NCI-H526 treated with DMSO at 0.1 percent for 48 hours (cell line): ENCODE measurements at regions not wholly inside any gene's neighbourhood (a gene's known extent, or its start where the extent isn't known, plus 50 kb on each side); places are given as distances from the start of the nearest gene placed in this dataset.
"Not testable (repeated sequence)": the region's sequence is repeated elsewhere in the genome, so short reads cannot be mapped to it uniquely, and the experiment has no call there.

Experiments
- DNase-seq: peaks from one replicate; lab custom pipeline; 2025; lab: John Stamatoyannopoulos, UW

- DNase-seq, result no peak
These were observed 89.7 kb upstream of the SLC45A1 start for GRCh38 chr1:8228253-8228652.

GRCh38 chr1:8227674-8228073, 90.2 kb upstream of the SLC45A1 start:
- DNase-seq, result not testable (repeated sequence)

GRCh38 chr1:8226747-8227146, 91.2 kb upstream of the SLC45A1 start:
- no peak for DNase-seq

GRCh38 chr1:8226024-8226423, 91.9 kb upstream of the SLC45A1 start:
- not testable (repeated sequence) for DNase-seq

- DNase-seq, result no peak
These were observed 94.4 kb upstream of the SLC45A1 start for GRCh38 chr1:8223526-8223925.

GRCh38 chr1:8222789-8223188, 95.1 kb upstream of the SLC45A1 start:
- DNase-seq, result no peak

- DNase-seq, result no peak
These were observed 98.4 kb upstream of the SLC45A1 start for GRCh38 chr1:8219530-8219929.

- DNase-seq, result no peak
These were observed 99.4 kb upstream of the SLC45A1 start for GRCh38 chr1:8218351-8219092.

- DNase-seq, result no peak
These were observed 100.1 kb upstream of the SLC45A1 start for GRCh38 chr1:8217809-8218208.

- no peak for DNase-seq
These were observed 100.8 kb upstream of the SLC45A1 start for GRCh38 chr1:8217011-8217711.

GRCh38 chr1:8216005-8216404, 101.9 kb upstream of the SLC45A1 start:
- DNase-seq, result no peak

- no peak for DNase-seq
These were observed 103.3 kb upstream of the SLC45A1 start for GRCh38 chr1:8214501-8215173.

- no peak for DNase-seq
These were observed 104.2 kb upstream of the SLC45A1 start for GRCh38 chr1:8213676-8214075.

GRCh38 chr1:8213136-8213535, 104.8 kb upstream of the SLC45A1 start:
- DNase-seq, result no peak

- no peak for DNase-seq
These were observed 105.3 kb upstream of the SLC45A1 start for GRCh38 chr1:8212580-8213031.

- no peak for DNase-seq
These were observed 105.9 kb upstream of the SLC45A1 start for GRCh38 chr1:8211883-8212579.

GRCh38 chr1:8211251-8211882, 106.5 kb upstream of the SLC45A1 start:
- no peak for DNase-seq

GRCh38 chr1:8207202-8207601, 110.7 kb upstream of the SLC45A1 start:
- DNase-seq, result no peak

GRCh38 chr1:8206391-8206790, 111.5 kb upstream of the SLC45A1 start:
- DNase-seq, result no peak

GRCh38 chr1:8205771-8206170, 112.1 kb upstream of the SLC45A1 start:
- DNase-seq, result no peak

- DNase-seq, result no peak
These were observed 113.1 kb upstream of the SLC45A1 start for GRCh38 chr1:8204826-8205225.

- DNase-seq, result no peak
These were observed 114.4 kb upstream of the SLC45A1 start for GRCh38 chr1:8203551-8203950.
